COLO829 (cell line): ENCODE measurements at regions not wholly inside any gene's neighbourhood (a gene's known extent, or its start where the extent isn't known, plus 50 kb on each side); places are given as distances from the start of the nearest gene placed in this dataset.
"Not testable (repeated sequence)": the region's sequence is repeated elsewhere in the genome, so short reads cannot be mapped to it uniquely, and the experiment has no call there.

Experiments
- DNase-seq: peaks from one replicate; pipeline ENCODE4 v3.0.0; 2012; ENCODE audit warnings: low spot score

- DNase-seq: no peak
These were observed 129.8 kb downstream of the SEC23A start for GRCh38 chr14:38973083-38973700.

- no peak for DNase-seq
These were observed 130.5 kb downstream of the SEC23A start for GRCh38 chr14:38972511-38972910.

GRCh38 chr14:38971258-38971921, 131.6 kb downstream of the SEC23A start:
- DNase-seq: no peak

GRCh38 chr14:38964630-38965029, 138.4 kb downstream of the SEC23A start:
- no peak for DNase-seq

GRCh38 chr14:38960946-38961531, 142.0 kb downstream of the SEC23A start:
- no peak for DNase-seq

- DNase-seq: no peak
These were observed 144.0 kb downstream of the SEC23A start for GRCh38 chr14:38959021-38959420.

- no peak for DNase-seq
These were observed 144.4 kb downstream of the SEC23A start for GRCh38 chr14:38958589-38958988.

- DNase-seq: peak; percentile 29
These were observed 151.6 kb downstream of the SEC23A start for GRCh38 chr14:38951451-38951850.

GRCh38 chr14:38950676-38951075, 152.4 kb downstream of the SEC23A start:
- no peak for DNase-seq

GRCh38 chr14:38948576-38948975, 154.5 kb downstream of the SEC23A start:
- no peak for DNase-seq

GRCh38 chr14:38948171-38948570, 154.9 kb downstream of the SEC23A start:
- peak; percentile 40 for DNase-seq

- no peak for DNase-seq
These were observed 155.7 kb downstream of the SEC23A start for GRCh38 chr14:38947343-38947742.

- DNase-seq: no peak
These were observed 158.3 kb downstream of the SEC23A start for GRCh38 chr14:38944691-38945090.

GRCh38 chr14:38941488-38941887, 161.5 kb downstream of the SEC23A start:
- DNase-seq: no peak

- DNase-seq: not testable (repeated sequence)
These were observed 170.4 kb downstream of the SEC23A start for GRCh38 chr14:38932653-38933000.

- DNase-seq: no peak
These were observed 170.9 kb downstream of the SEC23A start for GRCh38 chr14:38931969-38932652.

- DNase-seq: no peak
These were observed 172.1 kb downstream of the SEC23A start for GRCh38 chr14:38930898-38931297.

GRCh38 chr14:38930022-38930421, 173.0 kb downstream of the SEC23A start:
- DNase-seq: no peak

GRCh38 chr14:38929416-38929815, 173.6 kb downstream of the SEC23A start:
- no peak for DNase-seq

- DNase-seq: not testable (repeated sequence)
These were observed 181.1 kb downstream of the SEC23A start for GRCh38 chr14:38921893-38922292.

GRCh38 chr14:38915125-38915524, 187.9 kb downstream of the SEC23A start:
- no peak for DNase-seq

GRCh38 chr14:38910092-38910491, 192.9 kb downstream of the SEC23A start:
- DNase-seq: no peak

GRCh38 chr14:38904959-38905358, 198.1 kb downstream of the SEC23A start:
- DNase-seq: no peak
